Esophagus muscularis mucosa (tissue), 4 donors: ENCODE measurements at regions not wholly inside any gene's neighbourhood (a gene's known extent, or its start where the extent isn't known, plus 50 kb on each side); places are given as distances from the start of the nearest gene placed in this dataset.

Source experiments
- DNase-seq: peaks from one replicate; pipeline ENCODE4 v3.0.0-alpha.2; 2017; ENCODE audit errors: extremely low spot score
- H3K27ac ChIP-seq, 4 donors: fragments of 200-600 bp; sonication (generic); replicated peaks in 1 of 4; 1 replicate in 3 of 4; 2 replicates in 1 of 4; pipeline ENCODE4 v1.5.1; 2016 to 2019; ENCODE audit warnings: mild to moderate bottlenecking in 1 of 4
- H3K27me3 ChIP-seq, 4 donors: fragments of 200-600 bp; sonication (generic); one replicate each; pipeline versions ENCODE4 v1.5.1 to v1.6.0; 2016 to 2019
- H3K36me3 ChIP-seq, 4 donors: fragments of 200-600 bp; sonication (generic); one replicate each; pipeline ENCODE4 v1.5.1; 2016 to 2019
- H3K4me1 ChIP-seq, 4 donors: fragments of 200-600 bp; sonication (generic); one replicate each; pipeline ENCODE4 v1.5.1; 2016 to 2019
- H3K4me3 ChIP-seq, 4 donors: fragments of 200-600 bp; sonication (generic); 1 replicate in 2 of 4; 2 replicates in 2 of 4; pipeline ENCODE4 v1.5.1; 2016 to 2019; ENCODE audit warnings: mild to moderate bottlenecking in 4 of 4, moderate library complexity in 1 of 4
- H3K9me3 ChIP-seq, 4 donors: fragments of 200-600 bp; sonication (generic); 1 replicate in 3 of 4; 2 replicates in 1 of 4; pipeline ENCODE4 v1.5.1; 2016 to 2019
- EP300 ChIP-seq: sonication (generic); formaldehyde crosslinking; IDR thresholded peaks from one replicate; pipeline ENCODE4 v1.6.1; 2017; ENCODE audit warnings: antibody characterized with exemption
- POLR2A ChIP-seq: fragments of 450-650 bp; IDR thresholded peaks from one replicate; pipeline ENCODE4 v1.6.1; 2017; ENCODE audit warnings: antibody characterized with exemption, moderate library complexity, mild to moderate bottlenecking, low read depth
- POLR2AphosphoS5 ChIP-seq, 2 donors: sonication (generic); formaldehyde crosslinking; IDR thresholded peaks; one replicate each; pipeline ENCODE4 v1.6.1; 2017; ENCODE audit warnings: antibody characterized with exemption in 2 of 2
- WGBS: methylation state at CpG from one replicate; pipeline ENCODE4 v1.1.5; 2018; 5-methylcytosine and 5-hydroxymethylcytosine counted together
- intact Hi-C: fragments of 100-400 bp; cut with DNase I; formaldehyde crosslinking; loops from one replicate; pipeline ENCODE4 v1.15.1; 2023
- TF ChIP-seq, protein P1 (sequence below), 3 experiments: fragments of 200-600 bp in 2 of 3; fragments of 450-650 bp in 1 of 3; sonication (generic) in 2 of 3; IDR thresholded peaks; one replicate each; pipeline ENCODE4 v1.5.1; 2017 to 2019; ENCODE audit warnings: antibody characterized with exemption in 3 of 3, mild to moderate bottlenecking in 2 of 3, moderate library complexity in 1 of 3

DNA sequence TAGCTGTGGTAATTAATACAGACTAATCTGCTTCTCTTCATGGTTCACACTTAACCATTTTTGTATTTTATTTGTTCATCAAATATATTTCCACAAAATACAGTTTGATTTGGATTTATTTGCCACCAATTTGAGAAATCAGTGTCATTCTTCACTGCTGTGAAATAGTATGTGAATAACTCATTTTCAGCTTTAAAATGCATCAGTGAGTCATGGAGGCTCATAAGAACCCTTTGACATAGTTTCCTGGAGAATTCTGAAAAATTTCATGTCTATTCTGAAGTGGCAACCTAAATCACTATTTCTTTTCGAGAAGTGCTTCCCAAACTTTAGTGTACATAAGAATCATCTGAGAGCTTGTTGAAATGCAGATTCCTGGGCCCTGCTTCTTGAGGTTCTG, 1026.7 kb upstream of the ACVR2A start:
- Histone ChIP-seq H3K4me1 (no peaks in the 10 kb centered on the region), H3K27ac (no peak overlapping the region), H3K9me3 (no peaks in the 10 kb centered on the region), H3K27me3 (no peaks in the 10 kb centered on the region), H3K4me3 (no peak overlapping the region), H3K36me3 (no peaks in the 10 kb centered on the region)
- WGBS, result 100% methylated on average over 1 of the region's 1 CpG
- TF ChIP-seq EP300 (no peak), POLR2A (no peak), POLR2AphosphoS5 (IDR thresholded peaks at IDR 0.05) (no peak)
- TF ChIP-seq, protein P1, sequence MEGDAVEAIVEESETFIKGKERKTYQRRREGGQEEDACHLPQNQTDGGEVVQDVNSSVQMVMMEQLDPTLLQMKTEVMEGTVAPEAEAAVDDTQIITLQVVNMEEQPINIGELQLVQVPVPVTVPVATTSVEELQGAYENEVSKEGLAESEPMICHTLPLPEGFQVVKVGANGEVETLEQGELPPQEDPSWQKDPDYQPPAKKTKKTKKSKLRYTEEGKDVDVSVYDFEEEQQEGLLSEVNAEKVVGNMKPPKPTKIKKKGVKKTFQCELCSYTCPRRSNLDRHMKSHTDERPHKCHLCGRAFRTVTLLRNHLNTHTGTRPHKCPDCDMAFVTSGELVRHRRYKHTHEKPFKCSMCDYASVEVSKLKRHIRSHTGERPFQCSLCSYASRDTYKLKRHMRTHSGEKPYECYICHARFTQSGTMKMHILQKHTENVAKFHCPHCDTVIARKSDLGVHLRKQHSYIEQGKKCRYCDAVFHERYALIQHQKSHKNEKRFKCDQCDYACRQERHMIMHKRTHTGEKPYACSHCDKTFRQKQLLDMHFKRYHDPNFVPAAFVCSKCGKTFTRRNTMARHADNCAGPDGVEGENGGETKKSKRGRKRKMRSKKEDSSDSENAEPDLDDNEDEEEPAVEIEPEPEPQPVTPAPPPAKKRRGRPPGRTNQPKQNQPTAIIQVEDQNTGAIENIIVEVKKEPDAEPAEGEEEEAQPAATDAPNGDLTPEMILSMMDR (IDR thresholded peaks at IDR 0.05), result no peak
- DNase-seq, result no peak
- intact Hi-C loops, result no loop called here

DNA sequence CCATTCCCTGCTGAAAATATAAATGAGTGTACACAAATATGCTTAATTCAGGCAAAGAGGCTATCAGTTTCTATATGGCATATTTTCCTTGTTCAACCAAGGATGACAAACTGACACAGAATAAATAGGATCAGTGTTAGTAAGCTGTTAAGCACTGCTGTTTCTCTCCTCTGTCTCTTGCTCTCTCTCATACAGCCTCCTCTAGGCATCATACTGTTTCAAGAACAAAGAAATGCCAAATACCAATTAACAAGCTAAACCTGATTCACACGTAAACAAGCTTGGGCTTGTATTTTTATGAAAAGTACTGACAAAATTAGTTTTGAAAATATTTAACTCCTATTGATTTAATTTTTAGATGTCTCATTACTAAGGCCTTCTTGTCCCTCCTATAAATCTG, 1027.2 kb upstream of the ACVR2A start:
- TF ChIP-seq, protein P1 (IDR thresholded peaks at IDR 0.05), result no peak
- TF ChIP-seq POLR2A, result no peak
- no peak for TF ChIP-seq POLR2AphosphoS5 (IDR thresholded peaks at IDR 0.05)
- TF ChIP-seq EP300, result no peak
- Histone ChIP-seq H3K4me3 (no peak overlapping the region), H3K9me3 (peaks cover 0 to under 1% (median 0%) of the 10 kb centered on the region in 4 donors), H3K4me1 (no peaks in the 10 kb centered on the region), H3K27ac (no peak overlapping the region), H3K27me3 (no peaks in the 10 kb centered on the region), H3K36me3 (no peaks in the 10 kb centered on the region)
- DNase-seq, result no peak
- intact Hi-C loops, result no loop called here
- 81% methylated on average over 1 of the region's 1 CpG for WGBS

DNA sequence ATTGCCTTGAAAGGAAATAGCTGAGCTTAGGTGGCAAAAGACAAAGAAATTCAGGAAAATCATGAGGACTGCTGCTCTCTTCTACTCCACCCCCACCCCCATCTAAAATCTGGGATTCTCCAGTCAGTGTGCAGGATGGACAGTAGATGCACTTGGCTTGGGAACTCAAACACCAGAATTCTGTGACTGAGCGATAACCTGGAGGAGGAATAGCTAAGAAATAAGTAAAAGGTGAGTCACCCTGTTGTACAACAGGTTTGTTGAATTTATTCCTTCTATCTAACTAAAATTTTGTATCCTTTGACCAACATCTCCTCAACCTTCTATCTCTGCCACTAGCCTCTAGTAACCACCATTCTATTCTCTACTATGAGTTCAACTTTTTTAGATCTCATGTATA, 1029.9 kb upstream of the ACVR2A start:
- H3K4me1 ChIP-seq, result no peaks in the 10 kb centered on the region
- TF ChIP-seq EP300 (no peak), POLR2AphosphoS5 (IDR thresholded peaks at IDR 0.05) (no peak), POLR2A (no peak)
- TF ChIP-seq, protein P1 (IDR thresholded peaks at IDR 0.05), result no peak
- no peaks in the 10 kb centered on the region for H3K27me3 ChIP-seq
- no peak overlapping the region for H3K4me3 ChIP-seq
- no peaks in the 10 kb centered on the region for H3K36me3 ChIP-seq
- intact Hi-C loops, result no loop called here
- 80% methylated on average over 1 of the region's 1 CpG for WGBS
- H3K9me3 ChIP-seq, result peaks cover 0 to 5% (median 0%) of the 10 kb centered on the region in 4 donors
- H3K27ac ChIP-seq, result no peak overlapping the region
- DNase-seq, result no peak

DNA sequence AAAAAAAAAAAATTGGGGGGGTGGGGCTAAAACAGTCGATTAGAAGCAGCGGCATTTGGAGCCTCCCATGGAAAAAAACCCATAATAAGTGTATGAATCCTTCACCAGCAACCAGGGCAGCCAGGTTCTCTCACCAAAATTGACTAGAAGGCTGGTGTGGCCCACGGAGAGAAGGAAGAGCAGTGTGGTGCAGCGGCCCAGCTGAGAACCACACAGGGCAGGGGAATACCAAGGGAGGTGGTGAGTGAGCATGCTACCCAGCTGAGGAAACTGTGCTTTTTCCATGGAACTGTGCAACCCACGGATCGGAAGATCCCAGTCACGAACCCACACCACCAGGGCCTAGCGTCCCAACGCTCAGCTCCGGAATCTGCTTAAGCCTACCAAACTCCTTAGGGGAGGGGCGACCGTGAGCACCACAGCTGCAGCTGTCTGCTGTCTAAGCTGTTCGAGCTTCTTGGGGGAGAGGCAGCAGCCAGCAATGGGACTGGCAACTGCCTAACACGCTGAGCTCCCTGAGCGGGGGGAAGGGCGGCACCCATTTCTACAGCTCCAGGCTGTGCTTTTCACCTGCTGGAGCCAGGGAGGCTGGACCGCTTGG, 1037.2 kb upstream of the ACVR2A start:
- Histone ChIP-seq H3K4me1 (no peaks in the 10 kb centered on the region), H3K27ac (no peak overlapping the region), H3K36me3 (no peaks in the 10 kb centered on the region), H3K27me3 (no peaks in the 10 kb centered on the region), H3K9me3 (peaks cover 0 to 5% (median 0%) of the 10 kb centered on the region in 4 donors), H3K4me3 (no peak overlapping the region)
- WGBS, result 94% methylated on average over 10 of the region's 17 CpGs
- TF ChIP-seq POLR2A (no peak), POLR2AphosphoS5 (IDR thresholded peaks at IDR 0.05) (no peak), EP300 (no peak)
- TF ChIP-seq, protein P1 (IDR thresholded peaks at IDR 0.05), result no peak
- no peak for DNase-seq
- intact Hi-C loops, result no loop called here

DNA sequence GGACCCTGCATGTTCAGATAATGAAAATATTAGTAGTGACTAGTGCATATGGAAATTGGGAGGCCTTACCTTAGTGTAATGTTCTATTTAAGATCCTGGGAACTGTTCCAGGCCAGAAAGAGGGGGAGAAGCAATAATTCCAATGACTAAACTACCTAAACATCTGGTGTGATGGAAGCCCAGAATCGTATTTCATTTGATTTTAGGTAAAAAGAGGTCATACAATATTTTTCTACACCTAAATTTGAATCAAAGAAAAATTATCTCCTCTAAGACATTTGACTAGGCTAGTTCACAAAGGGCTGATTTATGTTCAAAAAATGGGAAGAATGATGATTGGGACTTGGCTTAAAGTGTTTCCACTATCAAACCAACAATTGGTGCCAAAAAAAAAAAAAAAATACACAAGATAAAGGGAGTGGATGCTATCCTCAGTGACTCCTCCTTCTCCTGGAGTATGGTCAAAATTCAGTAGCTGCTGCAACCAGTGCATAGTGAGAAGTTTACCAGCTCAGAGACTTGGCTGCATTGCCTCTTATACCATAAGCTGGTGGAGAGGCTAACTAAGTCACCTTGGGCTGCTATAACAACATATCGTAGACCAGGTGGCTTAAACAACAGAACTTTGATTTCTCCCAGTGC, 1038.3 kb upstream of the ACVR2A start:
- no peaks in the 10 kb centered on the region for H3K27me3 ChIP-seq
- H3K36me3 ChIP-seq, result no peaks in the 10 kb centered on the region
- no peaks in the 10 kb centered on the region for H3K9me3 ChIP-seq
- TF ChIP-seq, protein P1 (IDR thresholded peaks at IDR 0.05), result no peak
- TF ChIP-seq EP300, result no peak
- no peak for TF ChIP-seq POLR2A
- no peak for TF ChIP-seq POLR2AphosphoS5 (IDR thresholded peaks at IDR 0.05)
- H3K27ac ChIP-seq, result no peak overlapping the region
- WGBS, result 49% methylated on average over 2 of the region's 2 CpGs
- intact Hi-C loops, result no loop called here
- H3K4me3 ChIP-seq, result no peak overlapping the region
- no peak for DNase-seq
- H3K4me1 ChIP-seq, result no peaks in the 10 kb centered on the region
